ENCODE measurements at regions not wholly inside any gene's neighbourhood (a gene's known extent, or its start where the extent isn't known, plus 50 kb on each side); places are given as distances from the start of the nearest gene placed in this dataset.

GRCh38 chr9:93813221-93814076 is 141.7 kb downstream of the BARX1 start:
- TF ChIP-seq EZH2phosphoT487 (IDR thresholded peaks at IDR 0.05; ENCODE audit: insufficient read depth, low read depth) = no peak
- TF ChIP-seq EZH2 (IDR thresholded peaks at IDR 0.05; ENCODE audit: insufficient read depth, poor library complexity, severe bottlenecking) = no peak

All from GM23248 (cell line).